ENCODE measurements at regions not wholly inside any gene's neighbourhood (a gene's known extent, or its start where the extent isn't known, plus 50 kb on each side); places are given as distances from the start of the nearest gene placed in this dataset.

DNA sequence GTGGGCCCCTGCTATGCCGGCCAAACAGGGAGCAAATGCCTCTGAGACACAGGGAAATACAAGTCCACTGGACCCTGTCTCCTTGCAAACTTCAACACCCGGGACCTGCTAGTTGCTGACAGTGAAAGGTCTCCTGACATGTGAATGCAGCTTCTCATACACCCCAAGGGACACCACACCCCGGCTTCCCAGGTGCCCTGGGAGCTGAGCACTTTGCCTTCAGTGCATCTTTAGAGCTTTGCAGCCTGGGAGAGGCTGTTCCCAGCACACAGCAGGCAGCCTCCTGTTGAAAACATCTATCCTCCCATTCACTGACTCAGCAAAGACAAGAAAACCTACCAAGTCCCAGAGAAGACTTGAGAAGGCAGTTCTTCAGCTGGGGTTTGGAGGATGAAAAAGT, 143.4 kb downstream of the COL6A3 start:
- H3F3A ChIP-seq (replicated peaks; ENCODE audit: insufficient read depth): peaks cover 5% of the 10 kb centered on the region
- no peak overlapping the region for H2AFZ ChIP-seq (ENCODE audit: low read depth)
- H3K4me2 ChIP-seq: no peak overlapping the region
- 0 out of 2 replicates have a peak, but pooled peaks cover 2% of the 10 kb centered on the region for H3K9me3 ChIP-seq
- H3K27me3 ChIP-seq (ENCODE audit: insufficient read depth): no peaks in the 10 kb centered on the region
- TF ChIP-seq CHD2 (IDR thresholded peaks at IDR 0.05; ENCODE audit: low read length, partially characterized antibody) (no peak), MXI1 (IDR thresholded peaks at IDR 0.05; ENCODE audit: low read depth, low read length) (no peak), TAF1 (IDR thresholded peaks at IDR 0.05; ENCODE audit: borderline replicate concordance, low read depth, low read length) (no peak), RFX5 (IDR thresholded peaks at IDR 0.05; ENCODE audit: low read length) (no peak), POLR2AphosphoS5 (IDR thresholded peaks at IDR 0.05; ENCODE audit: low read depth, low read length) (no peak), NFIC (IDR thresholded peaks at IDR 0.05; ENCODE audit: borderline replicate concordance) (no peak), TCF12 (IDR thresholded peaks at IDR 0.05) (no peak), MEF2A (IDR thresholded peaks at IDR 0.05; ENCODE audit: borderline replicate concordance, low read depth) (no peak), TEAD4 (IDR thresholded peaks at IDR 0.05; ENCODE audit: borderline replicate concordance, insufficient read depth) (no peak)
- TF ChIP-seq, protein P1, sequence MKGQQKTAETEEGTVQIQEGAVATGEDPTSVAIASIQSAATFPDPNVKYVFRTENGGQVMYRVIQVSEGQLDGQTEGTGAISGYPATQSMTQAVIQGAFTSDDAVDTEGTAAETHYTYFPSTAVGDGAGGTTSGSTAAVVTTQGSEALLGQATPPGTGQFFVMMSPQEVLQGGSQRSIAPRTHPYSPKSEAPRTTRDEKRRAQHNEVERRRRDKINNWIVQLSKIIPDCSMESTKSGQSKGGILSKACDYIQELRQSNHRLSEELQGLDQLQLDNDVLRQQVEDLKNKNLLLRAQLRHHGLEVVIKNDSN (IDR thresholded peaks at IDR 0.05; ENCODE audit: borderline replicate concordance, low read depth): no peak
- TF ChIP-seq, protein P2, sequence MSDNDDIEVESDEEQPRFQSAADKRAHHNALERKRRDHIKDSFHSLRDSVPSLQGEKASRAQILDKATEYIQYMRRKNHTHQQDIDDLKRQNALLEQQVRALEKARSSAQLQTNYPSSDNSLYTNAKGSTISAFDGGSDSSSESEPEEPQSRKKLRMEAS (IDR thresholded peaks at IDR 0.05; ENCODE audit: low read depth): no peak
- TF ChIP-seq, protein P3, sequence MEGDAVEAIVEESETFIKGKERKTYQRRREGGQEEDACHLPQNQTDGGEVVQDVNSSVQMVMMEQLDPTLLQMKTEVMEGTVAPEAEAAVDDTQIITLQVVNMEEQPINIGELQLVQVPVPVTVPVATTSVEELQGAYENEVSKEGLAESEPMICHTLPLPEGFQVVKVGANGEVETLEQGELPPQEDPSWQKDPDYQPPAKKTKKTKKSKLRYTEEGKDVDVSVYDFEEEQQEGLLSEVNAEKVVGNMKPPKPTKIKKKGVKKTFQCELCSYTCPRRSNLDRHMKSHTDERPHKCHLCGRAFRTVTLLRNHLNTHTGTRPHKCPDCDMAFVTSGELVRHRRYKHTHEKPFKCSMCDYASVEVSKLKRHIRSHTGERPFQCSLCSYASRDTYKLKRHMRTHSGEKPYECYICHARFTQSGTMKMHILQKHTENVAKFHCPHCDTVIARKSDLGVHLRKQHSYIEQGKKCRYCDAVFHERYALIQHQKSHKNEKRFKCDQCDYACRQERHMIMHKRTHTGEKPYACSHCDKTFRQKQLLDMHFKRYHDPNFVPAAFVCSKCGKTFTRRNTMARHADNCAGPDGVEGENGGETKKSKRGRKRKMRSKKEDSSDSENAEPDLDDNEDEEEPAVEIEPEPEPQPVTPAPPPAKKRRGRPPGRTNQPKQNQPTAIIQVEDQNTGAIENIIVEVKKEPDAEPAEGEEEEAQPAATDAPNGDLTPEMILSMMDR (IDR thresholded peaks at IDR 0.05): no peak
- TF ChIP-seq, protein P4, sequence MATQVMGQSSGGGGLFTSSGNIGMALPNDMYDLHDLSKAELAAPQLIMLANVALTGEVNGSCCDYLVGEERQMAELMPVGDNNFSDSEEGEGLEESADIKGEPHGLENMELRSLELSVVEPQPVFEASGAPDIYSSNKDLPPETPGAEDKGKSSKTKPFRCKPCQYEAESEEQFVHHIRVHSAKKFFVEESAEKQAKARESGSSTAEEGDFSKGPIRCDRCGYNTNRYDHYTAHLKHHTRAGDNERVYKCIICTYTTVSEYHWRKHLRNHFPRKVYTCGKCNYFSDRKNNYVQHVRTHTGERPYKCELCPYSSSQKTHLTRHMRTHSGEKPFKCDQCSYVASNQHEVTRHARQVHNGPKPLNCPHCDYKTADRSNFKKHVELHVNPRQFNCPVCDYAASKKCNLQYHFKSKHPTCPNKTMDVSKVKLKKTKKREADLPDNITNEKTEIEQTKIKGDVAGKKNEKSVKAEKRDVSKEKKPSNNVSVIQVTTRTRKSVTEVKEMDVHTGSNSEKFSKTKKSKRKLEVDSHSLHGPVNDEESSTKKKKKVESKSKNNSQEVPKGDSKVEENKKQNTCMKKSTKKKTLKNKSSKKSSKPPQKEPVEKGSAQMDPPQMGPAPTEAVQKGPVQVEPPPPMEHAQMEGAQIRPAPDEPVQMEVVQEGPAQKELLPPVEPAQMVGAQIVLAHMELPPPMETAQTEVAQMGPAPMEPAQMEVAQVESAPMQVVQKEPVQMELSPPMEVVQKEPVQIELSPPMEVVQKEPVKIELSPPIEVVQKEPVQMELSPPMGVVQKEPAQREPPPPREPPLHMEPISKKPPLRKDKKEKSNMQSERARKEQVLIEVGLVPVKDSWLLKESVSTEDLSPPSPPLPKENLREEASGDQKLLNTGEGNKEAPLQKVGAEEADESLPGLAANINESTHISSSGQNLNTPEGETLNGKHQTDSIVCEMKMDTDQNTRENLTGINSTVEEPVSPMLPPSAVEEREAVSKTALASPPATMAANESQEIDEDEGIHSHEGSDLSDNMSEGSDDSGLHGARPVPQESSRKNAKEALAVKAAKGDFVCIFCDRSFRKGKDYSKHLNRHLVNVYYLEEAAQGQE (IDR thresholded peaks at IDR 0.05; ENCODE audit: low read depth, low read length): no peak
- TF ChIP-seq, protein P5, sequence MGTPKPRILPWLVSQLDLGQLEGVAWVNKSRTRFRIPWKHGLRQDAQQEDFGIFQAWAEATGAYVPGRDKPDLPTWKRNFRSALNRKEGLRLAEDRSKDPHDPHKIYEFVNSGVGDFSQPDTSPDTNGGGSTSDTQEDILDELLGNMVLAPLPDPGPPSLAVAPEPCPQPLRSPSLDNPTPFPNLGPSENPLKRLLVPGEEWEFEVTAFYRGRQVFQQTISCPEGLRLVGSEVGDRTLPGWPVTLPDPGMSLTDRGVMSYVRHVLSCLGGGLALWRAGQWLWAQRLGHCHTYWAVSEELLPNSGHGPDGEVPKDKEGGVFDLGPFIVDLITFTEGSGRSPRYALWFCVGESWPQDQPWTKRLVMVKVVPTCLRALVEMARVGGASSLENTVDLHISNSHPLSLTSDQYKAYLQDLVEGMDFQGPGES (IDR thresholded peaks at IDR 0.05; ENCODE audit: low read depth, low read length): no peak
- WGBS (ENCODE audit: low lambda C conversion rate): 94% methylated on average over 2 of the region's 3 CpGs
- no peak overlapping the region for H3K4me3 ChIP-seq (ENCODE audit: low read depth in 2 of 2, low read length in 1 of 2)
- H3K79me2 ChIP-seq (ENCODE audit: insufficient read depth): no peaks in the 10 kb centered on the region
- no peaks in the 10 kb centered on the region for H3K36me3 ChIP-seq (replicated peaks in 1 of 2; ENCODE audit: control insufficient read depth in 1 of 2, insufficient read depth in 2 of 2, low read length in 1 of 2)
- CTCF ChIA-PET: interaction anchor here (0.7 to 1.2 kb wide), 2 partner anchors 13 to 21 kb away, joined by 4 read pairs; no protein-coding TSS in a partner anchor
- POLR2A ChIA-PET: no interaction called here
- H3K9me2 ChIP-seq: no peaks in the 10 kb centered on the region
- no peak overlapping the region for H3K9ac ChIP-seq
- no peak overlapping the region for H3K27ac ChIP-seq (ENCODE audit: low read depth in 2 of 2, low read length in 1 of 2)
- DNase-seq: no peak
- H3K4me1 ChIP-seq (ENCODE audit: control insufficient read depth in 1 of 2, insufficient read depth in 2 of 2, low read depth in 1 of 2, low read length in 1 of 2): no peaks in the 10 kb centered on the region; a peak in 1 of 4 replicates
- H4K20me1 ChIP-seq (ENCODE audit: insufficient read depth): no peaks in the 10 kb centered on the region
